Cerebellar cortex (tissue), 1 donor: ENCODE measurements at regions not wholly inside any gene's neighbourhood (a gene's known extent, or its start where the extent isn't known, plus 50 kb on each side); places are given as distances from the start of the nearest gene placed in this dataset.

ENCODE experiments used
- DNase-seq: peaks from one replicate; pipeline ENCODE4 v3.0.0-alpha.2; 2015; ENCODE audit warnings: low spot score

- DNase-seq, result peak; percentile 97
Measured at GRCh38 chr22:48279461-48279756, 1517.0 kb downstream of the TBC1D22A start.

- DNase-seq, result no peak
Measured at GRCh38 chr22:48278620-48279460, 1516.4 kb downstream of the TBC1D22A start.

- DNase-seq, result no peak
Measured at GRCh38 chr22:48277868-48278581, 1515.6 kb downstream of the TBC1D22A start.

DNA sequence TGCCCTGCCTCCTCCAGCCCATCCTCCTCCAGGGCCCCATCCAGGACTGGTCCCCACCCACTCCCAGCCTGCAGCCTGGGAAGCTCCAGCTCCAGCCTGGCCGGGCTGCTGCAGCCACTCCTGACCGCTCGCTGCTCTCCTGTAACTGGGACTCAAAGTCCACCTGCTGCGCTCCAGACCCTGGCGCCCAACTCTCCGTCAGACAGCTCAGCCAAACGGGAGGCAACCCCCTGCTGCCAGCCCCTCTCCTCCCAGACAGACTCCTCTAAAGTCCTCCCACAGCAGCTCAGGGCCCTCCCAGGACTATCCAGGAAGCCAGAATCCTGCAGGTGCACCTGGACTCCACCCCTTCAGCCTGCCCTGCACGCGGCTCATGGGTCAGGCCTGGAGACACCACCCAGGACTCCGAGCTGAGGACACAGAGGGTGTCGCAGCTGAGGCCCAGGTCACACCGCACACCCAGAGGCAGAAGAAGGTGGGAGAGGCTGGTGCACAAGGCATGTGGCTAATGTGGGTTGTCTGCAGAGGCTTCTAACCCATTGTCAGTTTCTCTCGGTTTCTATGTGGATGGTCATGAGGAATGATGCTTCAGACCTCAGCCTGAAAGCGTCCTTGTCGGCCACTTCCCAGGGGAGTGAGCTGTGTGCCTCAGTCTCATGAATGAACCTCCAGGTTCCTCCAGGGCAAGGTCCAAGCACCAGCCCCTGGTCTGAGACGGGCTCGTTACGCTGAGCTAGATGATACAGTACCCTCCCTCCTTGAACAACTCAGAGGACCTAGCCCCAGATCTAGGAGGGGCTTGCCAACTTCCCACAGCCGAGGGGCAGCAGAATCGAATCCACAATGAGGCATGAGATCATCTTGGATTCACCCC is 1514.8 kb downstream of the TBC1D22A start:
- DNase-seq, result no peak

- DNase-seq, result no peak
Measured at GRCh38 chr22:48275412-48275811, 1513.0 kb downstream of the TBC1D22A start.

GRCh38 chr22:48270731-48271130 is 1508.3 kb downstream of the TBC1D22A start:
- no peak for DNase-seq

- DNase-seq, result no peak
Measured at GRCh38 chr22:48268771-48269552, 1506.5 kb downstream of the TBC1D22A start.

DNA sequence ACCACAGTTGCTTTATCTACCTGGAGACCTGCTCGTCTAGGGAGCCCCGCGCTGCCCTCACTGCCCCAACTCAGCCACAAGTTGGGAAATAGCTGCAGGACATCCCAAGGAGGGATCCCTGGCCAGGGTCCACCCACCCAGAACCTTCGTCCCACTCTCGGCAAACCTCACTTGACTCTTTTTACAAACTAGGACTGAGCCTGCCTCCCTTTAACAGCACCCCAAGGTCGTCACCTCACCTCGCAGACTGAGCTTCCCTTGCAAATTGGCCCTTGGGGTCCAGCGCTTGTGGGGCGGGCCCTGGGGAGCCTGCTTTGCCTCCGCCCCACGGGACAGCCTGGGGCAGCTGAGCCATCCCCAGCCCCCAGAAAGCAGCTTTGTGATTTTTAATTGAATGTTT is 1505.8 kb downstream of the TBC1D22A start:
- DNase-seq, result no peak

DNA sequence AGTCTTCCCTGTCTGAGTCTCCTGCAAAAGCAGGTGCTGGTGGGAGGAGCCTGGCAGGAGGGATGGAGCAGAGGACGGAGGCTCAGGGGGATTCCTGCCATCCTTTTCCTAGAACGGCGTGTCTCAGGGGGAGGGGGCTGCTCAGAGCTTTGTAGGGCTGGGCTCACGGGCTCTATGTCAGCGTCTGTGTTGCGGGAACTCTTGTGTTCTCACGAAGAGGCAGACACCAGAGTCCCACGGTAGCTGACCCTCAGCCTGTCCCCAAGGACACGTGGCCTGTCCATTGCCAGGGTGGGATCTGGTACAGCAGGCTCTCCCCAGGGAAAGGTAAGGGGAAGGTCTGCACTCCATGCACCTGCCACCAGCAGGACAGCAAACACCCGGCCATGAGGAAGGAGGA is 1505.2 kb downstream of the TBC1D22A start:
- DNase-seq, result no peak

- DNase-seq, result no peak
Measured at GRCh38 chr22:48265000-48265625, 1502.7 kb downstream of the TBC1D22A start.

- DNase-seq, result no peak
Measured at GRCh38 chr22:48264586-48264985, 1502.1 kb downstream of the TBC1D22A start.

DNA sequence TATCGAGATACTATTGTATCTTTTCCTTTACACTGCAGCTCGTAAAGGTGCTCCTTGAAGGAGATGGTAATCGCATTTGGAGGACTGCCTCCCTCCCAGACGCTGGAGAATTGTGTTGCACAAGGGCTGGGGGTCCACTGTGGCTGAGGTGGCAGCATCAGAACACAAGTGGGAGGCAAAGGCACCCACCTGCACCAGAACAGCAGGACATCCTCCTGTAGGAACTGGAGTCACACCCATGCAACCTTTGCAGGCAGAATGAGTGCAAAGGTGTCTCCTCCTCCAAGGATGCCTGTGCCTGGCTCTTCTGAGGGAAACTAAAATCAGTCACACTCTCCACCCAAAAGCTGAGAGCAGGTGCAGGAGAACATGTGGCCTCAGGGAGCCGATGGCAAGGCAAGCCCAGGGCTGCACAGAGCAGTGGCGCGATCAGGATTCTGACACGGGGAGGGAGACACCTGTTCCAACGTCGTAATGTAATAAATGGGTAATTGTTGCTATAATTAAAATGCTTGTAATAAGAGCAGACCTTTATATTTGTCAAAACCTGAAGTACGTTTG is 1501.4 kb downstream of the TBC1D22A start:
- DNase-seq, result no peak

GRCh38 chr22:48263431-48263765 is 1500.9 kb downstream of the TBC1D22A start:
- DNase-seq, result no peak

- DNase-seq, result no peak
Measured at GRCh38 chr22:48262596-48263430, 1500.4 kb downstream of the TBC1D22A start.

- no peak for DNase-seq
Measured at GRCh38 chr22:48261706-48262105, 1499.3 kb downstream of the TBC1D22A start.

DNA sequence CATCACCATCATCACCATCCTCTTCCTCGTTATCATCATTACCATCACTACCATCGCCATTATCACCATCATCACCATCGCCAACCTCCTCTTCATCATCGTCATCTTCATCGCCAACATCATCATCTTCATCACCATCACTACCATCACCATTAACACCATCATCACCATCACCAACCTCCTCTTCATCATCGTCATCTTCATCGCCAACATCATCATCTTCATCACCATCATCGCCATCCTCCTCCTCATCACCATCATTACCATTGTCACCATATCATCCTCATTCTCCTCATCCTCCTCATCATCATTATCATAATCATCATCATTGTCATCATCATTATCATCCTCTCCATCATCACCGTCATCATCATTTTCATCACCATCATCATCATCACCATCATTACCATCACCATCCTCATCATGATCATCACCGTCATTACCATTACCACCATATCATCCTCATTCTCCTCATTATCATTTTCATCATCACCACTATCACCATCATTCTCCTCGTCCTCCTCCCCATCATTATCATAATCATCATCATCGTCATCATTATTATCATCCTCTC is 1498.7 kb downstream of the TBC1D22A start:
- DNase-seq, result no peak

GRCh38 chr22:48259991-48260670 is 1497.7 kb downstream of the TBC1D22A start:
- peak; percentile 90 for DNase-seq

DNA sequence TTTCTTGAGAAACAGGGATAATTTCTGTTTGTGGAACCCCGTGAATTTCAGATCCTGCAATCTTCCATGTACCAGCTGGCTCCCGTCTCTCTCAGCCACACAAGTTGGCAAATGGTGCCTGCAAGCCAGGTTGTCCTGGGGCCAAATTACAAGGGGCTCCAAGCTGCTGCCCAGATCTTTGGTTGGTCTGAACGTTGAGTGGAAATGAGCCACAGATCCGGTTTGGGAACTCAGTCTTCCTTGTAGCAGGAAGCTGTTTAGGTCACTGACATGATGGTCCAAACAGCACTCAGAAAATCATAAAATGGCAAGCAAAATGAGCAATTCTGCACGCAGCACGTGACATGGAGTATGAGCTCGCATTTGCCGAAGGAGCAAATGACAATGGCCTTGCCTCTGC is 1496.4 kb downstream of the TBC1D22A start:
- DNase-seq, result peak; percentile 95

DNA sequence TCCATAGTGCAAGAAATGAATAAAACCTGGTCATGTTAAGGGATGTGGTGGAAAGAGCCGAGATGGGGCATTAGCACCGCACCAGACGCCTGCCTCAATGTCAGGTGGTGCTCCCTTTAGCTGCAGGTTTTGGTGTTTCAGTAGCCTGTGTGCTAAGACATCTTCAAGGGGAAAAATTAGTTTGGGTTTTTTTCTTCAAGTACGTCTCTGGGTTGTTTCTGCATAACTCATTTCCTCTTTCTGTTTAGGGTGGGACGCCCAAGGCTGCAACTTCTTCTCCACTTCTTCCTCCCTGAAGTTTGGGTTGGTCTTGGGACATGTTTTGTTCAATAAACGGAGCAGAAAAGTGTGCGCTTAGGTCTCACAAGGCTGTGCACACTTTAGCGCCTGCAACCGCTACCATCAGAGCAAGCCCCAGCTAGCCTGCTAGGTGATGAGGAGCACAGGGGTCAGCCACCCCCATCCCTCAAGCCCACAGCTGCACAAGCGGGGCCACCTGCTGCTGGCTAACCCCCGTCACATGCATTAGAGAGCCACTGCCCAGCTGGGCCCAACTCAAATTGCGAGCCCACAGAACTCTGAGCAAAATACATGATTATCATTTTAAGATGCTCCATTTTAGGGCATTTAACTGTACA is 1495.7 kb downstream of the TBC1D22A start:
- DNase-seq, result no peak
